ENCODE measurements at regions not wholly inside any gene's neighbourhood (a gene's known extent, or its start where the extent isn't known, plus 50 kb on each side); places are given as distances from the start of the nearest gene placed in this dataset.

GRCh38 chr11:11125618-11126017 is 227.4 kb downstream of the CSNK2A3 start:
- H3K36me3 Mint-ChIP-seq, result peaks cover 6% of the 10 kb centered on the region
- no peak overlapping the region for H3K27ac Mint-ChIP-seq
- H3K27me3 Mint-ChIP-seq, result peaks cover 60% of the 10 kb centered on the region
- H3K9me3 Mint-ChIP-seq, result peaks cover 8% of the 10 kb centered on the region
- peaks cover 10% of the 10 kb centered on the region for H3K4me1 Mint-ChIP-seq
- ATAC-seq, result peak; percentile 67
- no peak overlapping the region for H3K4me3 Mint-ChIP-seq

GRCh38 chr11:11122749-11123148 is 230.3 kb downstream of the CSNK2A3 start:
- H3K27ac Mint-ChIP-seq, result no peak overlapping the region
- H3K4me3 Mint-ChIP-seq, result no peak overlapping the region
- no peaks in the 10 kb centered on the region for H3K36me3 Mint-ChIP-seq
- H3K4me1 Mint-ChIP-seq, result peaks cover 10% of the 10 kb centered on the region
- no peaks in the 10 kb centered on the region for H3K9me3 Mint-ChIP-seq
- ATAC-seq, result peak; percentile 16
- peaks cover 37% of the 10 kb centered on the region for H3K27me3 Mint-ChIP-seq

- Mint-ChIP-seq H3K4me1 (no peaks in the 10 kb centered on the region), H3K27ac (no peak overlapping the region), H3K4me3 (no peak overlapping the region), H3K9me3 (peaks cover 4% of the 10 kb centered on the region), H3K36me3 (no peaks in the 10 kb centered on the region), H3K27me3 (peaks cover 8% of the 10 kb centered on the region)
- no peak for ATAC-seq
Measured at GRCh38 chr11:11119917-11120316, 233.1 kb downstream of the CSNK2A3 start.

- no peaks in the 10 kb centered on the region for H3K36me3 Mint-ChIP-seq
- H3K9me3 Mint-ChIP-seq, result peaks cover 11% of the 10 kb centered on the region
- ATAC-seq, result no peak
- H3K27me3 Mint-ChIP-seq, result no peaks in the 10 kb centered on the region
- no peak overlapping the region for H3K4me3 Mint-ChIP-seq
- peaks cover 5% of the 10 kb centered on the region for H3K4me1 Mint-ChIP-seq
- H3K27ac Mint-ChIP-seq, result no peak overlapping the region
Measured at GRCh38 chr11:11117730-11118129, 235.3 kb downstream of the CSNK2A3 start.

GRCh38 chr11:11115475-11115874 is 237.6 kb downstream of the CSNK2A3 start:
- H3K27ac Mint-ChIP-seq, result peak overlapping the region; percentile 7
- no peak for ATAC-seq

GRCh38 chr11:11113626-11114025 is 239.4 kb downstream of the CSNK2A3 start:
- H3K4me1 Mint-ChIP-seq, result peaks cover 5% of the 10 kb centered on the region
- H3K9me3 Mint-ChIP-seq, result peaks cover 11% of the 10 kb centered on the region
- no peak overlapping the region for H3K27ac Mint-ChIP-seq
- ATAC-seq, result peak; percentile 64
- H3K36me3 Mint-ChIP-seq, result no peaks in the 10 kb centered on the region
- no peak overlapping the region for H3K4me3 Mint-ChIP-seq
- H3K27me3 Mint-ChIP-seq, result no peaks in the 10 kb centered on the region

More at GRCh38 chr11:11115475-11115874, 237.6 kb downstream of the CSNK2A3 start:
- peaks cover 11% of the 10 kb centered on the region for H3K9me3 Mint-ChIP-seq
- peaks cover 5% of the 10 kb centered on the region for H3K4me1 Mint-ChIP-seq
- H3K36me3 Mint-ChIP-seq, result no peaks in the 10 kb centered on the region
- H3K4me3 Mint-ChIP-seq, result no peak overlapping the region
- no peaks in the 10 kb centered on the region for H3K27me3 Mint-ChIP-seq

- H3K4me3 Mint-ChIP-seq, result no peak overlapping the region
- H3K9me3 Mint-ChIP-seq, result no peaks in the 10 kb centered on the region
- H3K36me3 Mint-ChIP-seq, result no peaks in the 10 kb centered on the region
- no peak for ATAC-seq
- H3K4me1 Mint-ChIP-seq, result no peaks in the 10 kb centered on the region
- H3K27ac Mint-ChIP-seq, result no peak overlapping the region
- no peaks in the 10 kb centered on the region for H3K27me3 Mint-ChIP-seq
Measured at GRCh38 chr11:11108026-11108425, 245.0 kb downstream of the CSNK2A3 start.

- no peaks in the 10 kb centered on the region for H3K4me1 Mint-ChIP-seq
- ATAC-seq, result no peak
- H3K27me3 Mint-ChIP-seq, result no peaks in the 10 kb centered on the region
- H3K4me3 Mint-ChIP-seq, result no peak overlapping the region
- no peaks in the 10 kb centered on the region for H3K36me3 Mint-ChIP-seq
- no peak overlapping the region for H3K27ac Mint-ChIP-seq
- H3K9me3 Mint-ChIP-seq, result no peaks in the 10 kb centered on the region
Measured at GRCh38 chr11:11107076-11107723, 245.8 kb downstream of the CSNK2A3 start.

GRCh38 chr11:11105361-11105760 is 247.5 kb upstream of the ZBED5 start:
- ATAC-seq, result no peak

GRCh38 chr11:11095831-11096723 is 238.2 kb upstream of the ZBED5 start:
- Mint-ChIP-seq H3K27ac (no peak overlapping the region), H3K9me3 (peaks cover 8% of the 10 kb centered on the region), H3K27me3 (peaks cover 7% of the 10 kb centered on the region), H3K4me3 (no peak overlapping the region), H3K4me1 (no peaks in the 10 kb centered on the region), H3K36me3 (no peaks in the 10 kb centered on the region)
- no peak for ATAC-seq

More at GRCh38 chr11:11105361-11105760, 247.5 kb upstream of the ZBED5 start:
- H3K36me3 Mint-ChIP-seq, result no peaks in the 10 kb centered on the region
- H3K9me3 Mint-ChIP-seq, result no peaks in the 10 kb centered on the region
- H3K4me3 Mint-ChIP-seq, result no peak overlapping the region
- H3K27ac Mint-ChIP-seq, result no peak overlapping the region
- no peaks in the 10 kb centered on the region for H3K27me3 Mint-ChIP-seq
- no peaks in the 10 kb centered on the region for H3K4me1 Mint-ChIP-seq

- H3K36me3 Mint-ChIP-seq, result no peaks in the 10 kb centered on the region
- H3K4me3 Mint-ChIP-seq, result no peak overlapping the region
- H3K27ac Mint-ChIP-seq, result no peak overlapping the region
- no peaks in the 10 kb centered on the region for H3K4me1 Mint-ChIP-seq
- peaks cover 17% of the 10 kb centered on the region for H3K27me3 Mint-ChIP-seq
- no peak for ATAC-seq
- peaks cover 8% of the 10 kb centered on the region for H3K9me3 Mint-ChIP-seq
Measured at GRCh38 chr11:11090495-11090894, 232.6 kb upstream of the ZBED5 start.

- no peaks in the 10 kb centered on the region for H3K4me1 Mint-ChIP-seq
- peak; percentile 40 for ATAC-seq
- H3K27me3 Mint-ChIP-seq, result peaks cover 17% of the 10 kb centered on the region
- no peaks in the 10 kb centered on the region for H3K36me3 Mint-ChIP-seq
- H3K4me3 Mint-ChIP-seq, result no peak overlapping the region
- no peak overlapping the region for H3K27ac Mint-ChIP-seq
- peaks cover 8% of the 10 kb centered on the region for H3K9me3 Mint-ChIP-seq
Measured at GRCh38 chr11:11089805-11090204, 232.0 kb upstream of the ZBED5 start.

- Mint-ChIP-seq H3K27ac (no peak overlapping the region), H3K4me3 (no peak overlapping the region), H3K9me3 (peaks cover 8% of the 10 kb centered on the region), H3K4me1 (no peaks in the 10 kb centered on the region), H3K36me3 (no peaks in the 10 kb centered on the region), H3K27me3 (peaks cover 10% of the 10 kb centered on the region)
- ATAC-seq, result no peak
Measured at GRCh38 chr11:11086979-11087378, 229.1 kb upstream of the ZBED5 start.

- H3K27ac Mint-ChIP-seq, result no peak overlapping the region
- H3K36me3 Mint-ChIP-seq, result no peaks in the 10 kb centered on the region
- H3K4me3 Mint-ChIP-seq, result no peak overlapping the region
- no peaks in the 10 kb centered on the region for H3K9me3 Mint-ChIP-seq
- H3K27me3 Mint-ChIP-seq, result peaks cover 19% of the 10 kb centered on the region
- no peaks in the 10 kb centered on the region for H3K4me1 Mint-ChIP-seq
- ATAC-seq, result no peak
Measured at GRCh38 chr11:11085580-11085979, 227.7 kb upstream of the ZBED5 start.

GRCh38 chr11:11084337-11084736 is 226.5 kb upstream of the ZBED5 start:
- H3K36me3 Mint-ChIP-seq, result no peaks in the 10 kb centered on the region
- H3K27me3 Mint-ChIP-seq, result peaks cover 27% of the 10 kb centered on the region
- no peaks in the 10 kb centered on the region for H3K9me3 Mint-ChIP-seq
- no peak for ATAC-seq
- H3K4me3 Mint-ChIP-seq, result no peak overlapping the region
- H3K4me1 Mint-ChIP-seq, result no peaks in the 10 kb centered on the region
- H3K27ac Mint-ChIP-seq, result no peak overlapping the region

- Mint-ChIP-seq H3K36me3 (no peaks in the 10 kb centered on the region), H3K4me1 (no peaks in the 10 kb centered on the region), H3K27me3 (peaks cover 29% of the 10 kb centered on the region), H3K27ac (no peak overlapping the region), H3K4me3 (no peak overlapping the region), H3K9me3 (no peaks in the 10 kb centered on the region)
- no peak for ATAC-seq
Measured at GRCh38 chr11:11083441-11083840, 225.6 kb upstream of the ZBED5 start.

Data from stimulated activated memory B cell treated with anti-CD40 and anti-IgM and Interleukin-4, amounts not matched to agents 10 μg/mL and 1 μg/mL and 100 μg/mL, for 72 hours (primary cell).